NCI-H1105 (cell line): ENCODE measurements at regions not wholly inside any gene's neighbourhood (a gene's known extent, or its start where the extent isn't known, plus 50 kb on each side); places are given as distances from the start of the nearest gene placed in this dataset.
"Not testable (repeated sequence)": the region's sequence is repeated elsewhere in the genome, so short reads cannot be mapped to it uniquely, and the experiment has no call there.

ENCODE experiments used
- DNase-seq: peaks from one replicate; lab custom pipeline; 2025; lab: John Stamatoyannopoulos, UW

DNA sequence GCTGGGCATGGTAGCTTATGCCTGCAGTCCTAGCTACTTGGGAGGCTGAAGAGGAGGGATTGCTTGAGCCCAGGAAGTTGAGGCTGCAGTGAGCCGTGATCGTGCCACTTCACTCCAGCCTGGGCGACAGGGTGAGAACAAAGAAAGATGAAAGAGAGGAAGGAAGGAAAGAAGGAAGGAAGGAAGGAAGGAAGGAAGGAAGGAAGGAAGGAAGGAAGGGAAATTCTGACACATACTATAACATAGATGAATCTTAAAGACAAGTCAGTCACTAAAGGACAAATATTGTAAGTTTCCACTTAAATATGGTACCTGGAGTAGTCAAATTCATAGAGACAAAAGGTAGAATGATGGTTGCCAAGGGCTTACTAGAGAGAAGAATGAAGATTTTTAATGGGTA lies 108.0 kb upstream of the CACHD1 start:
- DNase-seq = no peak

DNA sequence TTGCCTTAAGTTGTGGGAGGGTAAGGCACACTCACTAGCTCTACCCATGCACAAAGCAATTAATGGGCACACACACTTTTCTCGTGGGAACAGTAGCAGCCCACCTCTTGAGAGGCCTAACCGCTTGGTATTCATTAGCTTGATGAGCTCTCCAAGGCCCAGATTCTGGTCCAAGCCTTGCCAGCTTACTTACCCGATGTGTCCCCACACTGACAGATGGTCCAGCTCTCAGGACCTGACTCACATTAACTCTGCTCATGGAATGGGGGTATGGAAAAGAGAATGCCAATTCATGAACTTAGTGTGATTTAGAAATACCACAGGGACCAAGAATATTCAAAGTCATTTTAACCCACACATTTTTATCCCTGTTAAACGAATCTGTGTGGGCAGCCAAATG lies 106.8 kb upstream of the CACHD1 start:
- DNase-seq = no peak

DNA sequence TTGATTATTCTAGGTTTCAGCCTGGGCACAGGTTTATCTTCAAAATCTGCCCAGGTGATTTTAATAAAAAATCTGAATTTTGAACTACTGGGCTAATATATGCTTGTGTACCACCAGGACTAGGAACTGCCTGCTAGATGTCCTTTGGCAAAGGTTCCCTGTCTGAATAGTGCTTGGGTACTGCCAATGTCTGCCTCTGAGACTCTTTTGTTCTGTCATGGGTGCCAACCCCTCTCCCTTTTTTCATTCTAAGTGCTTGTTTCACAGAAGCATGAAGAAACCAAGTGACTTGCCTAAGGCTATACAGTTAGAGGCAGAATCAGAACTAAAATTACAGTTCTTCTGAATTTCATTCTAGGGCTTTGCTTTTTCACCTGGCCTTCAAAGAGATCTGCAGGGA lies 106.3 kb upstream of the CACHD1 start:
- DNase-seq = no peak

DNA sequence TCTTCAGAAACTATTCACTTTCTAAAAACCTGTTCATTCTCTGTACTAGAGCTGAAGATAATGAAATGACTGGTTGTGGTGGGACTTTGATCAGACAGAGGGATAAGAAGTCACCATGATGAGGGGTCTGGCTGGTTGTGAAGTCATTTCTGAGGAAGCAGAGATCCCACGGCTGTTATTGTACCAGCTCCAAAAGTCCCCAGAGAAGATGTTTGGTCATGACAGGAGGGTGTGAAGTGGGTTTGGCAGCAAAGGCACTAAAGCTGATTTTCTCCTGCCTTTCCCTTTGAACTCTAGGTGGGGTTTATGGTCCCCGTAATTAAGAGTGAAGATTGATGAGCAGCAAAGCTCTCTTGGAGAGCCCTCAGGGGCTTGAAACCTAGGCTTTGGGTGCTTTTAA lies 103.1 kb upstream of the CACHD1 start:
- no peak for DNase-seq

DNA sequence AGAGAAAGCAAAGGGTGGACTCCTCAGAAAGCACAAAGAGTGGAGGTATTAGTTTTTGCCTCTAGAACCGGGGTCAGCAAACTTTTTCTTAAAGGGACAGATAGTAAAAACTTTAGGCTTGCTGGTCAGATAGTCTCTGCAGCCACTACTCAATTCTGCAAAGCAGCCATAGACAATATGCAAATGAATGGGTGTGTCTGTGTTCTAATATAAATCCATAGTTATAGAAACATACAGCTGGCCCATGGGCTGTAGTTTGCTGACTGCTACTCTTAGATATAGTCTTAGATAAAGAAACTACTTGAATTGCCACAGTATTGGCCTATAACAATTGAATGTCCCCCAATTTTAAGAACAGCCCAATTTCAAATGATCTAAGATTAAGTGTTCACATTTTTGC lies 101.6 kb upstream of the CACHD1 start:
- no peak for DNase-seq

DNA sequence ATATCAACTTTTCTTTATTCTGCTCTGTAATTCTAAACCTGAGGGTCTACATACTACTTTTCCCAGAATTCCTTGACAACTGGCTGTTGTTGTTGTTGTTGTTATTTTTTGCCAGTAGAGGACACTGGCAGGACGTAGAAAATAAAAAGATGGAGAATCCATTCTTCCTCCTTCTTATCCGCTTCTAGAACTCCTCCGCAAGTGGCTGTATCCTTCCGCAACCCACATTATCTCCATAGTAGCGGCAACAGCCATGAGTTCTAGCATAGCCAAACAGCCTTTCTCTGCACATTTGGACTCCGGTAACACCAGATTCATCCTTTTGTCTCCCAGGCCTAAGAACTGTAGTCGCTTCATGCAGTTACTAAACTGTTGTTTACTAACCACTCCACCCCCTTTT lies 91.1 kb upstream of the CACHD1 start:
- no peak for DNase-seq

DNA sequence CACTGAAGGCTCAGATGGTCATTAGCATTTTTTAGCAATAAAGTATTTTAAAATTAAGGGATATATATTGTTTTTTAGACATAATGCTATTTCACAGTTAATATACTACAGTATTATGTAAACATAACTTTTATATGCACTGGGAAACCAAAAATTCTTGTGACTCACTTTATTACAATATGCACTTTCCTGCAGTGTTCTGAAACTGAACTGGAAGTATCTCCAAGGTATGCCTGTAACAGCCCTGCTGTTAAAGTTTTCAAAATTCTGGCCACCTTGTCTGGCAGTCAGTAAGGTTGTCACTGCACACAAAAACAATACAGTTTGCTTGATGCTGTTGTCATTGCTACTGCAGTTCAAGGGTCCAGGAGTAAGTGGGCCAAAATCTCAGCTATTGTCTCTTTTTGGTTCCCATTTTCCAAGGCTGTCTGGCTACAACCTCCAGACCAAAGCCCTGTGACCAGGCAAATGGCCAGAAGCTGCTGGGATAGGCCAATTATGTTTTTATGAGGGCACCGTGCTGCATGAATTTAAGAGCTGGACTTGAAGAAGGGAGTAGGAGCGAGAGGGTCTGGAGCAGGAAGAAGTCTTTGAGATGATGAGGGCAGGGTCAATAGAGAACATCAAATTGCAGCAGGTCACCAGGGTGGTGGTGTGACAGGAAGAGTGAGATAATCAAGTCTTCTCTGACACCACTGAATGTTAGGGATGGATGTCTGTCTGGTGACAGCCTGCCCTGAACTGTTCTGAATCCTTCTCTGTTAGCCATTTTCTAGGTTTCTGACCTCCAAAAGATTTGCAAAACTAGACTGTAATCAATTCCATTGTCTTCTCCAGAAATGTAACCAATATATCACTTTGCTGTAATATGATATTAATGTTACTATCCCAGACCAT lies 82.3 kb upstream of the CACHD1 start:
- DNase-seq = no peak

DNA sequence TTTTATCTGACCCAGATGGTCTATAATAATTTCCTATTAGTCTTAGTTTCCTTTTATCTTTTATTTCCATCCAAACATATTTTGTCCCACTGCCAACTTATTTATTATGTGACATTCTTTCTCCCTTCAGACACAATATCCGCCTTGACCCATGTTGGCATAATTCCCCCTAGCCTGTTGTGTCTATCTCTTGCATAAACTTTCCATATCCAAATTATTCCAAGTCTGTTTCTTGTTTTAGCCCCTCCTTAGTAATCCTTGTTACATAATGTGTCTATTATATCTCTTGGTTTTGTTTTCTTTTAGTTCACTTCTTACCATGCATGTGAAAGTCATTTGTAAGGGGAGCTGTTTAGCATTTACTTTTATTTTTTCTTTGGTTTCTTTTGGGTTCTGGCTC lies 81.6 kb upstream of the CACHD1 start:
- no peak for DNase-seq

DNA sequence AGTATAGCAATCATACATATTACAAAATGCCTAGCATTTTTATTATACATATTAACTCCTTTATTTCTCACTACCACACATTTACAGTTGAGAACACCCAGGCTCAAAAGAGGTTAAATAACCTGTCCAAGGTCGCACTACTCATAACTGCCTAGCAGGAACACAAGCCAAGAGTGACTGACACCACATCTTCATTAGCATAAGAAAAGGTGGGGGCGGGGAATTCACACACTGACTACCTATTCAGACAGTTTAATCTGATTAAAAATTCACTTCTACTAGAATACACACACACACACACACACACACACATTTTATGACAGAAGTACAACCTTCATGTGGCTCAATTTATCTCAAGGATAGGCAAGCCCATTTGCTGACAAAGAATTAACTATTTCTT lies 77.8 kb upstream of the CACHD1 start:
- DNase-seq = no peak

DNA sequence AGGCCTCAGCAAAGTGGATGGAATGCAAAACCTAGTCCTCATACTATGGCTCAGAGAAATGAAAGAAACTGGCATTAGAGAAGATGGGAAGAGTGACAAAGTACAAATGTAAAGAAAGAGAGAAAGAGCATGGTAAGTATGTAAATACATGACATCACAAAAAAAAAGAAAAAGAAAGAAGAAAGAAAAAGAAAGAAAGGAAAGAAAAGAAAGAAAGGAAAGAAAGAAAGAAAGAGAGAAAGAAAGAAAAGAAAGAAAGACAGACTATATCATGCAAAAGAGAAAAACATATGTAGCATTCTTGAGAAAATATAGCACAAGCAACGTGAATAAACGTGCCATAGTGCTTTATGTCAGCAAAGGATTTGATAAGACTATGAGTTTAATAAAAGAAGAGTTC lies 76.1 kb upstream of the CACHD1 start:
- no peak for DNase-seq

DNA sequence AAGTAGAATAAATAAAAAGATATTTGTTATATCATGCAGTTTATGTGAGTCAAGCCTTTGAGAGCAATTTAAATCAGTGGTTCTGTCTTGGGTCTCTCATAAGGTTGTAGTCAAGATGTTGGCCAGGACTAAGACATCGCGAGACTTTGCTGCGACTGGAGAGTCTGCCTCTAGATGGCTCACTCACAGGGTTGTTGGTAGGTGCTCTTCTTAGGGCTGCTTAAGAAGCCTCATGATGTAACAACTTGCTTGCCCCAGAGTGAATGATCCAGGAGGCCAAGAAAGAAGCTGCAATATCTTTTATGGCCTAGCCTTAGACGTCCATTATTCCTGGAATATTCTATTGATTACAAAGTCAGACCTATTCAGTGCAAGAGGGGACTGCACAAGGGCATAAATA lies 73.1 kb upstream of the CACHD1 start:
- no peak for DNase-seq

DNA sequence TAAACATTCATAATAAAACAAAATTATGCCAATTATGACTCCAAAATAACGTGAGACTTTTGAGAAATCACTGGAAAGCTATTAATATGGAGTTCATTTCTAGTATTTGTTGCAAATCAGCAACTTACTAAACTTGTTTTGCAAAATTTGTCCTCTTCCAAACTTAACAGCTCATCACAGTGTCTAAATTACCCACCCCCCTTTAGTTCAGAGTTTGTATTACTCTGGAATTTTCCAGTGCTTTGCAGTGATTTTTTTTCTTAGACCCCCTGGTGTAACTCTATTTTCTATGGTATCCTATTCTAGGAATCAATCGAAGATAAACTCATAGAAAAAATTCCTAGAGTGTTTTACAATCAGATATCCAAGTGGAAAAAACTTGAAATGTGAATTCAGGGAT lies 72.4 kb upstream of the CACHD1 start:
- DNase-seq = no peak

DNA sequence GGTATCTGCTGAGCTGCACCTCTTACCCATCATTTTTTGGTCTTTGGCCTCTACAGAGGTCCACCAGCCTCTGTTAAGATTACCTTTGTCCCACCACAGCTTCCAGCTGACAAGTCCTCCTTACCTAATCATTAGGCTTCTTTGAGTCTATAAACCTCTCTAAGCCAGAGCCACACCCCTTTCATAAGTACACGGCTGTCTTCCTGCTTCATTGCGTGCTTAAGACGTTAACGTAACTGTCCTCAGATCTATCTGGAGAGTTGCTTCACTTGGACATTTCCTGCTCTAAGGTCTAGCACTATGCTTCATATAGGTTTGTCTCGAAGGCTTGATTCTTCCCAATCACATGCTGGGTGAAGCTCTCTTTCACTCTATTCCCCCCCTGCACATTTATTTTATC lies 71.0 kb upstream of the CACHD1 start:
- no peak for DNase-seq

DNA sequence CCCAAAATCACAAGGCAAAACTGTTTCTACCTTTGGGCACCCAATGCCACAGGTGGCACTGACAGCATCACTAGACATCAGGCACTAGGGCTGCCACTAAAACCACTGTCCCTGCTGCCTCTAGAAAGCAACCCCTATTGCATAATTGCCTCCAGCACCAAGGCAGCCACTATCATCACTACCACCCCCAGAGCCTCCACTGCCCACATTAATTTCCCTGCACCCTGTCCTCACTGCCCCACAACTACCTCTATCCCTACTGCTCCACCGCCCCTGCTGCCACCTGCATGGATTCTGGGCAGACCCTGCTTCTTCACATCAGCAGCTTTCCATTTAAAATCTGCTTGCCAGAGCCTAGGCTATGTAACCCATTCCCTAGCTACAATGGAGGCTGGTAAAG lies 68.6 kb upstream of the CACHD1 start:
- no peak for DNase-seq

DNA sequence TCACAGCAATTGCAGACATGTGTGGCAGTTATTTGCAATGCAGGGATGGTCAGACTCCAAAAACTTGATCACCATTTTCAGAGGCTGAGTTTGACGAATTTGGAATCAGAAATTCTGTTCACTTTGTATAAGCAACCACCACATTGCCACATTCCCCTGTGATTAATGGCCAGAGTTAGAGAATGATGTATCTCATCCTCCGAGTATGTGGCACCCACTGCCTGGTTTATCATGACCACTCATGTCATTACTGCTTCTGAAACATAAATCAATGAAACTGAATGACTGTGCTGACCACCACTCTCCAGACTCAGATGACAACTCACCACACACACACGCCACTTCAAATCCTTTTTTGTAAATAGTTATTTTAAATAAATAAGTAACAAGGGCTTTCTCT lies 66.6 kb upstream of the CACHD1 start:
- no peak for DNase-seq

DNA sequence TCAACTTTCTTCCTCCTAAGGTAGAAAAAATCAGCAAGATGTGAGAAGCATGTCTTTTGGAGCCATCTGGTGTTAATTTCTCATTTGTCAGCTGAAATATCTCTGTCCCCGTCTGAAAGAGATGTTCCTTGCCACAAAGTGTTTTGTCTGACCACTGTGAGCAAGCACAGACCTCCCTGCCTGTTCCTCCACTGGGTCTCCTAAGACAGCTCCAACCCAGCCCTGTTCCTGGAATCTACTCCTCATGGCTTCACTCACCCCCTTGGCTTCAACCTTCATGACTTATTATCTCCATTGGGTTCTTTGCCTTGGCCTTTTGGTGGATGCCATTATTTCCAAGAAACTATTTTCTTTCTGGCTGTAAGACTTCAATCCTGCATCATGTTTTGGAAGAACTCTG lies 65.7 kb upstream of the CACHD1 start:
- no peak for DNase-seq

DNA sequence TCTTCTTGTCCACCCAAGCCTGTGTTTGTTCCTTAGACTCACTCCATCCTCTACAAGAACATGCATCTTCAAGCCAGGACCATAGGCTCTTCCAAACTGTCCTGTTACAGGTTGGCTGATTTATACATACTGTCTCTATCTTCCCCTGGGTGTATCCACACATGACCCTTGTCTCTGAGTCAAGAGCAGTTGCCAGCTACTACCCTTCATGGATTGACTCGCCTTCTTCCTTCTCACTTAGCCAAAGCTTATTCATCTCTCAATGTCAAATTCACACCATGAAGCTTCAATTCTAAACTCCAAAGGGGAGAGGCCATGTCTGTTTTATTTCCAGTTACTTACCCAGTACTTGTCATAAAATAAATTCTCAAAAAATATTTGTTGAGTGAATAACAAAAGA lies 64.1 kb upstream of the CACHD1 start:
- no peak for DNase-seq

DNA sequence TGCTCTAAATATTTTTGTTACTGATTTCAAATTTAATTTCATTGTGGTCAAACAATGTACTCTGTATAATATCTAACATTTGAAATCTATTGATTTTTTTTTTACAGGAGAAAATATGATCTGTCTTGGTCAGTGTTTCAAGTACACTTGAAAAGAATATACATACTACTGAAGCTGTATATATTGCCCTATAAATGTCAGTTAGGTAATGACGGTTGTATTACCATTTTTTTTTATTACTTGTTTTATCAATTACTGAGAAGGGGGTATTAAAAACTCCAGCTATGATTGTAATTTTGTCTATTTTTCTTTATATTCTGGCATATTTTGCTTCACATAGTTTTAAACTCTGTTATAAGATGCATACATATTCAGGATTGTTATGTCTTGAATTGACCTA lies 59.7 kb upstream of the CACHD1 start:
- no peak for DNase-seq

DNA sequence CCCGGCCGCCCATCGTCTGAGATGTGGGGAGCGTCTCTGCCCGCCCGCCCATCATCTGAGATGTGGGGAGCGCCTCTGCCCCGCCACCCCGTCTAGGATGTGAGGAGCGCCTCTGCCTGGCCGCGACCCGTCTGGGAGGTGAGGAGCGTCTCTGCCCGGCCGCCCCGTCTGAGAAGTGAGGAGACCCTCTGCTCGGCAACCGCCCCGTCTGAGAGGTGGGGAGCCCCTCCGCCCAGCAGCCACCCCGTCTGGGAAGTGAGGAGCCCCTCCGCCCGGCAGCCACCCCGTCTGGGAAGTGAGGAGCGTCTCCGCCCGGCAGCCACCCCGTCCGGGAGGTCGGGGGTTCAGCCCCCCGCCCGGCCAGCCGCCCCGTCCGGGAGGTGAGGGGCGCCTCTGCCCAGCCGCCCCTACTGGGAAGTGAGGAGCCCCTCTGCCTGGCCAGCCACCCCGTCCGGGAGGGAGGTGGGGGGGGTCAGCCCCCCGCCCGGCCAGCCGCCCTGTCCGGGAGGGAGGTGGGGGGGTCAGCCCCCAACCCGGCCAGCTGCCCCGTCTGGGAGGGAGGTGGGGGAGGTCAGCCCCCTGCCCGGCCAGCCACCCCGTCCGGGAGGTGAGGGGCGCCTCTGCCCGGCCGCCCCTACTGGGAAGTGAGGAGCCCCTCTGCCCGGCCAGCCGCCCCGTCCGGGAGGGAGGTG lies 54.9 kb upstream of the CACHD1 start:
- not testable (repeated sequence) for DNase-seq

DNA sequence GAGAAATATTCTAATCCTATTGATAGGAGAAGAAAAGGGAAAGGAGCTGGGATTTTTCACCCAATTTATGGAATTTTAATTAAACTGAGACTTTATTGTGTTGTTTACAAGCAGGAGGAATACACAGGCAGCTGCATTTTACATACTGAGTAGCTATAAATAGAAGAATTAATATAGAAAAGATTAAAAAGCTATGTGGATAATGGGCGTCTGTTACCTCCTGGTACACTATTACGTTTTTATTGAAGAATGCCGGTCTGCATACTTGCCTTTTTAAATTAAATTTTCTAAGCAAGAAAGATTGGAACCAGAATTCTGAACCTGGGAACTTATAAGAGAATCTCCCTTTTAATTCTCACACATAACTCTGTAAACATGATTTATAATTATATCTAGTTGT lies 52.1 kb upstream of the CACHD1 start:
- DNase-seq = no peak
